ENCODE measurements at regions not wholly inside any gene's neighbourhood (a gene's known extent, or its start where the extent isn't known, plus 50 kb on each side); places are given as distances from the start of the nearest gene placed in this dataset.

DNA sequence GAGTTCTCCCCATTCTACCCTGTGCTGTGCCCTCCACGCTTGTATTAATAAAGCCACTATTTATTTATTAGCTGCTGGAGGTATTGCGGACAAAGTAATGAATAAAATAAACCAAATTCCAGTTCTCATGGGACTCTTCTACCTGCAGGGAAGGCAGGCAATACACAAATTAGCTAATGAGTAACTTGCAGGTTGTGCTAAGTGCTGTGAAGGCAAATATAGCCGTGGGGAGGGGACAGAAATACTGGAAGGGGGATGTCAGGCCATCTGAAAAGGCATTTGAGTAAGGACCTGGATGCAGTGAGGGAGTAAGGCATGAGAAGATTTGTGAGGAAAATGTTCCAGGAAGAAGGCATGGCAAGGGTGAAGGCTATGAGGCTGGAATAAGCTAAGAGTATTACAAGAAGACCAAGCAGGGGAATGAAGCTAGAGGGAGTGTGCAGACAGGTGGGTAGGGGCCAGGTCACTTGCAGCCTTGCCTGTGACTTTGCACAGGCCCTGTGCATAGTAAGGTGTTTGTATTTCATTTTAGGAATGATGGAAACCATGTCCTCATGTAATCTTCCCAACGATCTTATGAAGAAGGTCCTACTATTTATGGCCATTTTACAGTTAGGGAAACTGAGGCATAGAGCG is 167.5 kb downstream of the PTPN11 start:
- DNase-seq: no peak

DNA sequence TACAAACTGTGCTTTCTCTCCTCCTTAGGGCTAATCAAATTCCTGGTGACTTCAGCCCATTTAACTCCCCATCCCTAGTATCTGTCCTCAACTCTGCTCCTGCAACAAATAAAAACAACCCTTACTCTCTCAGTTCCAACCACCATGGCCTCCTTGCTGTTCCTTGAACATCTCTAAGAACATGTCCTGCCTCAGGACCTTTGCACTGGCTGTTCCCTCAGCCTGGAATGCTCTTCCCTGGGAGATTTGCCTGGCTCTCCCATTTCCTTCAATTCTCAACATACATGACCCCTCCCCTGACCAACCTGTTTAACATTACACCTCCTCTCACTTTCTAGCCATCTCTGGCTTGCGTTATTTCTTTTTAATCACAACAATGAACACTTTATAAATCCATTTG is 170.5 kb downstream of the PTPN11 start:
- Histone ChIP-seq H3K27me3 (ENCODE audit: low read depth) (no peaks in the 10 kb centered on the region), H3K36me3 (no peaks in the 10 kb centered on the region), H3K4me3 (no peak overlapping the region), H3K9me3 (no peaks in the 10 kb centered on the region), H3K4me1 (no peaks in the 10 kb centered on the region), H3K27ac (no peak overlapping the region)
- no peak for ATAC-seq
- DNase-seq: no peak
- TF ChIP-seq CTCF (IDR thresholded peaks at IDR 0.05): no peak
- intact Hi-C loops (cut with DNase I): no loop called here

More for the DNA sequence above, 167.5 kb downstream of the PTPN11 start:
- H3K9me3 ChIP-seq: no peaks in the 10 kb centered on the region
- peak in 1 of 2 donors; percentile 51 for ATAC-seq
- H3K27me3 ChIP-seq (ENCODE audit: low read depth): no peaks in the 10 kb centered on the region
- no peaks in the 10 kb centered on the region for H3K36me3 ChIP-seq
- H3K4me1 ChIP-seq: no peaks in the 10 kb centered on the region
- TF ChIP-seq CTCF (IDR thresholded peaks at IDR 0.05): no peak
- H3K27ac ChIP-seq: no peak overlapping the region
- H3K4me3 ChIP-seq: no peak overlapping the region
- intact Hi-C loops (cut with DNase I): no loop called here

DNA sequence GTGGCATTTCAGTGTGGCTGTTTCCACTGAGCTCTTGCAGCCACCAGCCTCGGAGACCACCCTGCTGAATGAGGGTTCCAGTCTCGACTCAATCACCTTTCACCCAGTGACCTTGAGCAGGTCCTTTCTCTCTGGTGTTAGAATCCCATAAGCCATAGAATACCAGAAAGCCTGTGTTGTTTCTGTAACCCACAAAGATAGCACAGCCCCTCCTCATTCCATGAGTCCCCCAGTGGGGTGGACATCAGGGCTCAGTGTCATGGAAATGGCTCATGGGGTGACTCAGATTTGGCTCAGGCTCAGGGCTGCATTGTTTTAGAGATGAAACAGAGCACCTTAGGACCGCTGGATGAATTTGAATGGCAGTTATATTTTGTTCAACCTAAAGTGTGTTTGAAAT is 171.5 kb downstream of the PTPN11 start:
- Histone ChIP-seq H3K4me1 (no peaks in the 10 kb centered on the region), H3K4me3 (no peak overlapping the region), H3K36me3 (no peaks in the 10 kb centered on the region), H3K27me3 (ENCODE audit: low read depth) (no peaks in the 10 kb centered on the region), H3K9me3 (no peaks in the 10 kb centered on the region), H3K27ac (no peak overlapping the region)
- ATAC-seq (no peak), DNase-seq (no peak)
- intact Hi-C loops (cut with DNase I): no loop called here
- TF ChIP-seq CTCF (IDR thresholded peaks at IDR 0.05): no peak

GRCh38 chr12:112591488-112591887 is 172.7 kb downstream of the PTPN11 start:
- no peaks in the 10 kb centered on the region for H3K4me1 ChIP-seq
- TF ChIP-seq CTCF (IDR thresholded peaks at IDR 0.05): no peak
- intact Hi-C loops (cut with DNase I): no loop called here
- no peaks in the 10 kb centered on the region for H3K27me3 ChIP-seq (ENCODE audit: low read depth)
- no peak for ATAC-seq
- no peaks in the 10 kb centered on the region for H3K36me3 ChIP-seq
- H3K27ac ChIP-seq: no peak overlapping the region
- no peaks in the 10 kb centered on the region for H3K9me3 ChIP-seq
- no peak overlapping the region for H3K4me3 ChIP-seq
- no peak for DNase-seq

GRCh38 chr12:112595410-112595809 is 176.7 kb downstream of the PTPN11 start:
- H3K4me1 ChIP-seq: no peaks in the 10 kb centered on the region
- no peaks in the 10 kb centered on the region for H3K36me3 ChIP-seq
- intact Hi-C loops (cut with DNase I): no loop called here
- no peaks in the 10 kb centered on the region for H3K9me3 ChIP-seq
- H3K27me3 ChIP-seq (ENCODE audit: low read depth): no peaks in the 10 kb centered on the region
- no peak for DNase-seq
- no peak for ATAC-seq
- H3K27ac ChIP-seq: no peak overlapping the region
- no peak for TF ChIP-seq CTCF (IDR thresholded peaks at IDR 0.05)
- H3K4me3 ChIP-seq: no peak overlapping the region
